H54 (cell line): ENCODE measurements at regions not wholly inside any gene's neighbourhood (a gene's known extent, or its start where the extent isn't known, plus 50 kb on each side); places are given as distances from the start of the nearest gene placed in this dataset.

Experiments
- DNase-seq: peaks from one replicate; pipeline ENCODE4 v3.0.0; 2011; ENCODE audit warnings: low spot score, mixed read lengths; ENCODE audit not compliant: insufficient read length
- FAIRE-seq: peaks from 3 replicates; lab custom pipeline; 2011; peaks lifted over from hg19 to GRCh38; lab: Jason Lieb, UNC
- POLR2A ChIP-seq: IDR thresholded peaks from 2 replicates; pipeline ENCODE4 v1.6.1; 2011; ENCODE audit warnings: low read depth, mild to moderate bottlenecking, low read length

GRCh38 chr15:52856286-52856685 lies 66.2 kb upstream of the ONECUT1 start:
- no peak for TF ChIP-seq POLR2A
- FAIRE-seq (no peak), DNase-seq (no peak)

GRCh38 chr15:52855157-52855556 lies 65.0 kb upstream of the ONECUT1 start:
- FAIRE-seq (no peak), DNase-seq (no peak)
- TF ChIP-seq POLR2A: no peak

GRCh38 chr15:52844823-52845222 lies 54.7 kb upstream of the ONECUT1 start:
- FAIRE-seq: no peak
- no peak for DNase-seq

More at GRCh38 chr15:52844823-52845222, 54.7 kb upstream of the ONECUT1 start:
- no peak for TF ChIP-seq POLR2A
